ENCODE measurements at regions not wholly inside any gene's neighbourhood (a gene's known extent, or its start where the extent isn't known, plus 50 kb on each side); places are given as distances from the start of the nearest gene placed in this dataset.

- no peak for TF ChIP-seq CTCF (IDR thresholded peaks at IDR 0.05; ENCODE audit: extremely low read depth, missing control alignments)
- no peak for DNase-seq (ENCODE audit: low spot score)
These were observed 140.0 kb upstream of the GPC1 start for GRCh38 chr2:240295256-240296103.

GRCh38 chr2:240296104-240296406, 139.4 kb upstream of the GPC1 start:
- no peak for TF ChIP-seq CTCF (IDR thresholded peaks at IDR 0.05; ENCODE audit: extremely low read depth, missing control alignments)
- DNase-seq (ENCODE audit: low spot score), result no peak

- TF ChIP-seq CTCF (IDR thresholded peaks at IDR 0.05; ENCODE audit: extremely low read depth, missing control alignments), result no peak
- DNase-seq (ENCODE audit: low spot score), result no peak
These were observed 138.8 kb upstream of the GPC1 start for GRCh38 chr2:240296476-240297255.

GRCh38 chr2:240297256-240298116, 138.0 kb upstream of the GPC1 start:
- no peak for TF ChIP-seq CTCF (IDR thresholded peaks at IDR 0.05; ENCODE audit: extremely low read depth, missing control alignments)

GRCh38 chr2:240298117-240298790, 137.2 kb upstream of the GPC1 start:
- DNase-seq (ENCODE audit: low spot score), result no peak
- TF ChIP-seq CTCF (IDR thresholded peaks at IDR 0.05; ENCODE audit: extremely low read depth, missing control alignments), result no peak

More at GRCh38 chr2:240297256-240298116, 138.0 kb upstream of the GPC1 start:
- no peak for DNase-seq (ENCODE audit: low spot score)

GRCh38 chr2:240298803-240299709, 136.4 kb upstream of the GPC1 start:
- no peak for TF ChIP-seq CTCF (IDR thresholded peaks at IDR 0.05; ENCODE audit: extremely low read depth, missing control alignments)
- no peak for DNase-seq (ENCODE audit: low spot score)
